ENCODE measurements at regions not wholly inside any gene's neighbourhood (a gene's known extent, or its start where the extent isn't known, plus 50 kb on each side); places are given as distances from the start of the nearest gene placed in this dataset.

DNA sequence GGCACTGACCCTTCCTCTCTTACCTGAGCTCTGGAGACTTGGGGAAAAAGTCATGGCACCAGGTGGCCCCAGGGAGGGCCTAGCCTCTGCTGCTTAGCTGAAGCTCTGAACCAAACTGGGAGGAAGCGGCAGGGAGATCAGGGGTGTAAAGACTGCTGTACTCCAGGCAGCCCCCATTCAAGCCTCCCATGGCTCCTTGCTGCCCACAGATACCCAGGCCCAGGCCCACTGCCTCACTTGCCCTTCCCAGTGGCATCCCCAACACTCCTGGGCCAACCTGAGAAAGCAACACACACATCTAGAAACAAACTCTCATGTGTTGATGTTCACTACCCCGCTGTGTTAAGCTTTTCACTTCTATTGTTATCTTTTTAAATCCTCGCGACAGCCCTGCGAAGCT, 151.6 kb downstream of the C5orf15 start:
- Mint-ChIP-seq H3K36me3 (ENCODE audit: low read depth) (no peaks in the 10 kb centered on the region), H3K27ac (no peak overlapping the region), H3K27me3 (peaks cover 48% of the 10 kb centered on the region), H3K9me3 (no peaks in the 10 kb centered on the region), H3K4me1 (ENCODE audit: low read depth) (no peaks in the 10 kb centered on the region), H3K4me3 (no peak overlapping the region)
- TF ChIP-seq CTCF (IDR thresholded peaks at IDR 0.05) = no peak
- H3K36me3 ChIP-seq (ENCODE audit: insufficient read depth, low read length) = no peaks in the 10 kb centered on the region
- H3K27ac ChIP-seq (ENCODE audit: low read depth in 1 of 2, low read length in 2 of 2) = no peak overlapping the region
- no peaks in the 10 kb centered on the region for H3K4me1 ChIP-seq (ENCODE audit: insufficient read depth, low read length)
- DNase-seq (no peak), ATAC-seq (ENCODE audit: poor library complexity) (no peak)
- intact Hi-C loops (cut with DNase I, micrococcal nuclease) = no loop called here
- ChIA-PET POLR2A (no interaction called here), CTCF (no interaction called here)
- no peak overlapping the region for H3K4me3 ChIP-seq (ENCODE audit: low read length)
- H3K27me3 ChIP-seq (ENCODE audit: control insufficient read depth in 1 of 2, insufficient read depth in 2 of 2, low read length in 2 of 2) = peaks cover 4 to 25% of the 10 kb centered on the region in 2 experiments
- no peaks in the 10 kb centered on the region for H3K9me3 ChIP-seq (ENCODE audit: control insufficient read depth in 1 of 2, insufficient read depth in 1 of 2, low read length in 2 of 2)

DNA sequence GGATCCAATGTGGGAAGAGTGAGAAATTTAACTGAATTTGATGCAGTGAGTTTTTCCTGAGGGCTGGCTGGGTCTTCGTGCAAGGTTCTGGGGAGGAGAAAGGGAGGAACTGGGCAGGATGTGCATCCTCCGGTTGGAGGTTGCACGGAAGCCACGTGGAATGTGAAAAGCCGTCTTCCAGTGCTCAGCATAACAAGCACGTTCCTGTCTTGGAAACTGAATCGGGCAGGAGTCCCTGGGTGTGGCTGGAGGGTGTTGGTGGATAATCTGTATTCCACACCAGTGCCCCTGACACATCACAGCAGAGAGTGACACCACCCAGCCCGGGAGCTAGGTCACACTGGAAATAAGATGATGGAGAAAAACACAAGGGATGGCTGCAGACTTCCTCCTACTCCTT, 154.3 kb downstream of the C5orf15 start:
- Mint-ChIP-seq H3K4me1 (ENCODE audit: low read depth) (no peaks in the 10 kb centered on the region), H3K36me3 (ENCODE audit: low read depth) (no peaks in the 10 kb centered on the region), H3K9me3 (no peaks in the 10 kb centered on the region), H3K27ac (no peak overlapping the region), H3K27me3 (peaks cover 41% of the 10 kb centered on the region), H3K4me3 (no peak overlapping the region)
- ChIA-PET CTCF (no interaction called here), POLR2A (no interaction called here)
- TF ChIP-seq CTCF (IDR thresholded peaks at IDR 0.05) = no peak
- H3K4me3 ChIP-seq (ENCODE audit: low read length) = no peak overlapping the region
- no peaks in the 10 kb centered on the region for H3K36me3 ChIP-seq (ENCODE audit: insufficient read depth, low read length)
- intact Hi-C loops (cut with DNase I, micrococcal nuclease) = no loop called here
- DNase-seq (no peak), ATAC-seq (ENCODE audit: poor library complexity) (no peak)
- no peaks in the 10 kb centered on the region for H3K4me1 ChIP-seq (ENCODE audit: insufficient read depth, low read length)
- H3K27me3 ChIP-seq (ENCODE audit: control insufficient read depth in 1 of 2, insufficient read depth in 2 of 2, low read length in 2 of 2) = peaks cover 7 to 25% of the 10 kb centered on the region in 2 experiments
- H3K9me3 ChIP-seq (ENCODE audit: control insufficient read depth in 1 of 2, insufficient read depth in 1 of 2, low read length in 2 of 2) = no peaks in the 10 kb centered on the region
- no peak overlapping the region for H3K27ac ChIP-seq (ENCODE audit: low read depth in 1 of 2, low read length in 2 of 2)

DNA sequence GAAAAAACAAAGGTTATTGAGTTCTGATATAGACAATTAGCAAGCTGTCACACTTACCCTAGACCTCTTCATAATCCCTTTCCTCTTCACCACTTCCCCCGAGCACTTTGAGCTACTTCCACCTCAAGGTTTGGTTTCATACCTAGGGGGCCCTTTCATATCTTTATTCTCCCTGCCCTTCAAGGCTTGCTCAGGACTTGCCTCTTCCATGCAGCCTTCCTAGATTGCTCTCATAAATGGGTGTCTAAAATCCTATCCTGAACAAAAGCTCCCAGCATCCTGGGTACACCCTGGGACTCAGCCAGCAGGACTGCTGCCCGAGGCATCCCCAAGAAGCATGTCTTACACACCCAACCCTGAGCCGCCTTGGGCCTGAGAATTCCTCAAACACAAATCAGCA, 157.3 kb downstream of the C5orf15 start:
- no peaks in the 10 kb centered on the region for H3K4me1 ChIP-seq (ENCODE audit: insufficient read depth, low read length)
- H3K9me3 Mint-ChIP-seq = no peaks in the 10 kb centered on the region
- no peaks in the 10 kb centered on the region for H3K36me3 Mint-ChIP-seq (ENCODE audit: low read depth)
- CTCF ChIA-PET = no interaction called here
- no peak for TF ChIP-seq CTCF (IDR thresholded peaks at IDR 0.05)
- intact Hi-C loops (cut with DNase I, micrococcal nuclease) = no loop called here
- H3K27ac Mint-ChIP-seq = no peak overlapping the region
- H3K4me1 Mint-ChIP-seq (ENCODE audit: low read depth) = no peaks in the 10 kb centered on the region
- no peak overlapping the region for H3K27ac ChIP-seq (ENCODE audit: low read depth in 1 of 2, low read length in 2 of 2)
- no peak overlapping the region for H3K4me3 Mint-ChIP-seq
- no peaks in the 10 kb centered on the region for H3K9me3 ChIP-seq (ENCODE audit: control insufficient read depth in 1 of 2, insufficient read depth in 1 of 2, low read length in 2 of 2)
- POLR2A ChIA-PET = no interaction called here
- H3K36me3 ChIP-seq (ENCODE audit: insufficient read depth, low read length) = no peaks in the 10 kb centered on the region
- H3K27me3 ChIP-seq (ENCODE audit: control insufficient read depth in 1 of 2, insufficient read depth in 2 of 2, low read length in 2 of 2) = peaks cover 10 to 16% of the 10 kb centered on the region in 2 experiments
- H3K27me3 Mint-ChIP-seq = peaks cover 29% of the 10 kb centered on the region
- ATAC-seq (ENCODE audit: poor library complexity) (no peak), DNase-seq (no peak)
- no peak overlapping the region for H3K4me3 ChIP-seq (ENCODE audit: low read length)
